Neural crest cell (in vitro differentiated cells): ENCODE measurements at regions not wholly inside any gene's neighbourhood (a gene's known extent, or its start where the extent isn't known, plus 50 kb on each side); places are given as distances from the start of the nearest gene placed in this dataset.

ENCODE experiments used
- DNase-seq: peaks from one replicate; pipeline ENCODE4 v3.0.0; 2021; ENCODE audit warnings: low read depth, mixed read lengths, low spot score
- H3K27ac Mint-ChIP-seq: one replicate; pipeline ENCODE4 v1.8.0; 2021; ENCODE audit warnings: mild to moderate bottlenecking, mixed read lengths; ENCODE audit not compliant: unreplicated experiment
- H3K27me3 Mint-ChIP-seq: 2 replicates; pipeline ENCODE4 v1.8.0; 2021; ENCODE audit warnings: low read depth, mild to moderate bottlenecking, mixed read lengths
- H3K36me3 Mint-ChIP-seq: 2 replicates; pipeline ENCODE4 v1.8.0; 2021; ENCODE audit warnings: low read depth, mild to moderate bottlenecking, mixed read lengths
- H3K4me1 Mint-ChIP-seq: 2 replicates; pipeline ENCODE4 v1.8.0; 2021; ENCODE audit warnings: mixed read lengths
- H3K4me3 Mint-ChIP-seq: one replicate; pipeline ENCODE4 v1.8.0; 2021; ENCODE audit warnings: mild to moderate bottlenecking, mixed read lengths
- H3K9me3 Mint-ChIP-seq: 2 replicates; pipeline ENCODE4 v1.8.0; 2021; ENCODE audit warnings: mixed read lengths
- TF ChIP-seq, protein P1 (sequence below): fragments of 200-600 bp; sonication (generic); conservative IDR thresholded peaks from 2 replicates; pipeline ENCODE4 v1.5.0; 2021; ENCODE audit warnings: antibody characterized with exemption, mild to moderate bottlenecking

DNA sequence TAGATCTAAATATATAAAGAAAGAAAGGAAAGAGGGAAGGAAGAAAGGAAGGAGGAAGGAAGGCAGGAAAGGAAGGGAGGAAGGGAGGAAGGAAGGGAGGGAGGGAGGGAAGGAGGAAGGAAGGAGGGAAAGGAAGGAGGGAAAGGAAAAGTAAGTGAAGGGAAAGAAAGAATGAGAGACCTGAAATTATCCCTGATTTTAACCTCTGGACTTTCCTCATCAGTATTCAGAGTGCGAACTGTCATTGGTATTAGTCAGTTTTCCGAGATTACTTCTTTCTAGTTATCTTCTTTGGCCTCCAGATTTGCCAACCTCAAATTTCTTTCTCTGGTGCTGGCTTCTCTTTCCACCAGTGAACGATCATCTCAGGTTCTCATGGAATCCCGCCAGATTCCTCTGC is 215.5 kb upstream of the FN1 start:
- Mint-ChIP-seq H3K4me1 (no peaks in the 10 kb centered on the region), H3K27me3 (no peaks in the 10 kb centered on the region), H3K4me3 (no peak overlapping the region), H3K9me3 (peaks cover 2% of the 10 kb centered on the region), H3K36me3 (no peaks in the 10 kb centered on the region), H3K27ac (no peak overlapping the region)
- DNase-seq, result no peak
- TF ChIP-seq, protein P1, sequence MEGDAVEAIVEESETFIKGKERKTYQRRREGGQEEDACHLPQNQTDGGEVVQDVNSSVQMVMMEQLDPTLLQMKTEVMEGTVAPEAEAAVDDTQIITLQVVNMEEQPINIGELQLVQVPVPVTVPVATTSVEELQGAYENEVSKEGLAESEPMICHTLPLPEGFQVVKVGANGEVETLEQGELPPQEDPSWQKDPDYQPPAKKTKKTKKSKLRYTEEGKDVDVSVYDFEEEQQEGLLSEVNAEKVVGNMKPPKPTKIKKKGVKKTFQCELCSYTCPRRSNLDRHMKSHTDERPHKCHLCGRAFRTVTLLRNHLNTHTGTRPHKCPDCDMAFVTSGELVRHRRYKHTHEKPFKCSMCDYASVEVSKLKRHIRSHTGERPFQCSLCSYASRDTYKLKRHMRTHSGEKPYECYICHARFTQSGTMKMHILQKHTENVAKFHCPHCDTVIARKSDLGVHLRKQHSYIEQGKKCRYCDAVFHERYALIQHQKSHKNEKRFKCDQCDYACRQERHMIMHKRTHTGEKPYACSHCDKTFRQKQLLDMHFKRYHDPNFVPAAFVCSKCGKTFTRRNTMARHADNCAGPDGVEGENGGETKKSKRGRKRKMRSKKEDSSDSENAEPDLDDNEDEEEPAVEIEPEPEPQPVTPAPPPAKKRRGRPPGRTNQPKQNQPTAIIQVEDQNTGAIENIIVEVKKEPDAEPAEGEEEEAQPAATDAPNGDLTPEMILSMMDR, result no peak

DNA sequence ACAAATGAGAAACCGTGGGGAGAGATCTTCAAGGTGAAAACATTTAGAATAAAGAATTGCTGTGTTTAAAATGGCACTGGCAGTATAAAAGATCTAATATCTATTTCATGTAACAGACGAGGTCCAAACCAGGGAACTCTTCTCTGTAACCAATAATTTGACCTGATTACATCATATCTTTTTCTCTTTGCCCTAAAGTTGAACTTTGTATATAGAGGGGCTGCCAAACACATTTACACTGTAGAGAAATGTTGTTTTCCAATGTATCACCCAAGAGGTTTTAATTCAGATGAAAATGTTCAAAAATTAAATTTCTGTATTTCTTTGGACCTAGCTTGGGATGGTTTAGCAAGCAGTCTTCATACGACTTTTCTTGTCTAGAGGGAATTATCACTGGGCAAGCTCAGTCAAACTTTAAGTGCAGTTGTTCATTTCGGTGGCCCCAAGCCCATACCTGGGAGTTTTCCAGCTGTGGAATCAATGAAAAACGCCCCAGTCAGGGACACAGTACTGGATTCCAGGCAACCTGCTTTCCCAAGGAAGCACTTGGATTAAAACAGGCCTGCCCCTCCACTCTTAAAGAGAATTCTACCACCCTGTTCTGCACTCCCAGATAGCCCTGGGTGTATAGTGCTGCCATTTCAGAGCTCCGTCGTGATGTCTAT is 208.5 kb upstream of the FN1 start:
- no peaks in the 10 kb centered on the region for H3K27me3 Mint-ChIP-seq
- no peak overlapping the region for H3K27ac Mint-ChIP-seq
- no peak for DNase-seq
- H3K4me1 Mint-ChIP-seq, result no peaks in the 10 kb centered on the region
- peaks cover 2% of the 10 kb centered on the region for H3K36me3 Mint-ChIP-seq
- H3K4me3 Mint-ChIP-seq, result no peak overlapping the region
- peaks cover 12% of the 10 kb centered on the region for H3K9me3 Mint-ChIP-seq
- TF ChIP-seq, protein P1, result no peak

DNA sequence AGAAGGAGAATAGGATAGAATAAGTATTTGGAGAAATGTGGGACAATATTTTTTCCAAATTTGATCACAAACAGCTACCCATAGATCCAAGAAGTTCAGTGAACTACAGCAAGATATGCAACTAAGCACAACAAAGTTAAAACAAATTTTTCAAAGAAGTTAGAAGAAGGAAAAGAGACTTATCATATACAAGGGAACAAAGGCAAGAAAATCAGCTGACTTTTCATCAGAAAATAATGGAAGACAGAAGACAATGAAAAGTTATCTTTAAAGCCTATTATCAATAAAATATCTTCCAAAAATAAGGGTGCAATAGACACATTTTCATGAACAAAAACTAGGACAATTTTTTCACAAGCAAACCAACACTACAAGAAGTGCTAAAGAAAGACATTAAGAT is 202.8 kb upstream of the FN1 start:
- no peaks in the 10 kb centered on the region for H3K4me1 Mint-ChIP-seq
- peaks cover 6% of the 10 kb centered on the region for H3K36me3 Mint-ChIP-seq
- H3K9me3 Mint-ChIP-seq, result peaks cover 31% of the 10 kb centered on the region
- H3K27ac Mint-ChIP-seq, result no peak overlapping the region
- H3K27me3 Mint-ChIP-seq, result no peaks in the 10 kb centered on the region
- no peak for DNase-seq
- no peak overlapping the region for H3K4me3 Mint-ChIP-seq
- TF ChIP-seq, protein P1, result no peak

DNA sequence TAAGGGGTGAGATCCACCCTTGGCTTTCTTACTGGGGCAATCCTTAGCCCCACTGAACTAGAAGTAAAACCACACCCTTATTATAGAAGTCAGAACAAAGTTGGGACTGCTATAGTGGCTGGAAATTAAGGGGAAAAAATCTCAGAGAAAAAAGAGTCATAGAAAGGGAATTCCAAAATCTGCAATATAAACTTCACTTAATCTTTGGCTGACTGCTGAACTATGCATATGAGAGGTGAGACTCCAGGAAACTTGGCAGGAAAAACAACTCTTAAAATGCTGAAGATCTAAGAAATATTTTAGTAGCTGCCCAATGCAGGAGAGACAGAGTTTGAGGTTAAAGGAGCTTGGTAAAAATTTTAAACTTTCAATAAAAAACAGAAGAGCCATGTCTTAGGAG is 201.8 kb upstream of the FN1 start:
- no peak overlapping the region for H3K4me3 Mint-ChIP-seq
- peaks cover 30% of the 10 kb centered on the region for H3K9me3 Mint-ChIP-seq
- H3K27ac Mint-ChIP-seq, result no peak overlapping the region

DNA sequence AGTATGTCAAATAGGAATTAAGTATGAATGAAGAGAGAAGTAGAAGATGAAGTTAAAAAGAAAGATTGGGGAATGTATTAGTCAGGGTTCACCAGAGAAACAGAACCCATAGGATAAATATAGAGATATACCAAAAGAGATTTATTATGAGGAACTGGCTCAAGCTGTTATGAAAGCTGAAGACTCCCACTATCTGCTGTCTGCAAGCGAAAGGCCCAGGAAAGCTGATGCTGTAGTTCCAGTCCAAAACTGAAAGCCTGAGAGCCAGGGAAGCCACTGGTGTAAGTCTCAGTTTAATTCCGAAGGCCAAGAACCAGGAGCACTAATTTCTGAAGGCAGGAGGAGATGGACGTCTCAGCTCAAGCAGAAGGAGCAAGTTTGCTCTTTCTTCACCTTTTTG is 200.9 kb upstream of the FN1 start:
- Mint-ChIP-seq H3K9me3 (peaks cover 30% of the 10 kb centered on the region), H3K4me1 (no peaks in the 10 kb centered on the region), H3K27ac (no peak overlapping the region), H3K36me3 (peaks cover 11% of the 10 kb centered on the region), H3K27me3 (no peaks in the 10 kb centered on the region), H3K4me3 (no peak overlapping the region)
- DNase-seq, result no peak
- TF ChIP-seq, protein P1, result no peak

More for the DNA sequence above, 201.8 kb upstream of the FN1 start:
- Mint-ChIP-seq H3K36me3 (peaks cover 11% of the 10 kb centered on the region), H3K27me3 (no peaks in the 10 kb centered on the region), H3K4me1 (no peaks in the 10 kb centered on the region)
- no peak for DNase-seq
- TF ChIP-seq, protein P1, result no peak
